COLO668 (cell line): ENCODE measurements at regions not wholly inside any gene's neighbourhood (a gene's known extent, or its start where the extent isn't known, plus 50 kb on each side); places are given as distances from the start of the nearest gene placed in this dataset.

Experiments
- DNase-seq: peaks from one replicate; lab custom pipeline; 2025; ENCODE audit not compliant: unreplicated experiment; lab: John Stamatoyannopoulos, UW

GRCh38 chr14:95466506-95466905, 49.9 kb downstream of the SYNE3 start:
- DNase-seq = no peak

- no peak for DNase-seq
Observed at GRCh38 chr14:95465936-95466335, 50.5 kb downstream of the SYNE3 start.

GRCh38 chr14:95465358-95465757, 51.1 kb downstream of the SYNE3 start:
- DNase-seq = no peak

- DNase-seq = peak; percentile 22
Observed at GRCh38 chr14:95464514-95464913, 51.9 kb downstream of the SYNE3 start.

GRCh38 chr14:95464103-95464502, 52.3 kb downstream of the SYNE3 start:
- no peak for DNase-seq

- DNase-seq = peak; percentile 91
Observed at GRCh38 chr14:95463171-95463901, 53.1 kb downstream of the SYNE3 start.

- no peak for DNase-seq
Observed at GRCh38 chr14:95462491-95462890, 54.0 kb downstream of the SYNE3 start.

- DNase-seq = peak; percentile 85
Observed at GRCh38 chr14:95460647-95461478, 55.6 kb downstream of the SYNE3 start.

GRCh38 chr14:95458906-95459305, 57.5 kb downstream of the SYNE3 start:
- DNase-seq = no peak

- no peak for DNase-seq
Observed at GRCh38 chr14:95458459-95458858, 58.0 kb downstream of the SYNE3 start.

- no peak for DNase-seq
Observed at GRCh38 chr14:95456281-95456680, 60.2 kb downstream of the SYNE3 start.

- DNase-seq = no peak
Observed at GRCh38 chr14:95455246-95455645, 61.2 kb downstream of the SYNE3 start.

GRCh38 chr14:95453713-95453980, 62.8 kb downstream of the SYNE3 start:
- no peak for DNase-seq

- no peak for DNase-seq
Observed at GRCh38 chr14:95452893-95453712, 63.3 kb downstream of the SYNE3 start.

GRCh38 chr14:95452176-95452892, 64.1 kb downstream of the SYNE3 start:
- peak; percentile 19 for DNase-seq

GRCh38 chr14:95449131-95449530, 67.3 kb downstream of the SYNE3 start:
- no peak for DNase-seq

GRCh38 chr14:95446470-95446869, 70.0 kb downstream of the SYNE3 start:
- no peak for DNase-seq

GRCh38 chr14:95445676-95446075, 70.8 kb downstream of the SYNE3 start:
- DNase-seq = peak; percentile 82

- DNase-seq = no peak
Observed at GRCh38 chr14:95445161-95445560, 71.3 kb downstream of the SYNE3 start.

GRCh38 chr14:95444132-95445129, 72.0 kb downstream of the SYNE3 start:
- no peak for DNase-seq
